ENCODE measurements at regions not wholly inside any gene's neighbourhood (a gene's known extent, or its start where the extent isn't known, plus 50 kb on each side); places are given as distances from the start of the nearest gene placed in this dataset.

DNA sequence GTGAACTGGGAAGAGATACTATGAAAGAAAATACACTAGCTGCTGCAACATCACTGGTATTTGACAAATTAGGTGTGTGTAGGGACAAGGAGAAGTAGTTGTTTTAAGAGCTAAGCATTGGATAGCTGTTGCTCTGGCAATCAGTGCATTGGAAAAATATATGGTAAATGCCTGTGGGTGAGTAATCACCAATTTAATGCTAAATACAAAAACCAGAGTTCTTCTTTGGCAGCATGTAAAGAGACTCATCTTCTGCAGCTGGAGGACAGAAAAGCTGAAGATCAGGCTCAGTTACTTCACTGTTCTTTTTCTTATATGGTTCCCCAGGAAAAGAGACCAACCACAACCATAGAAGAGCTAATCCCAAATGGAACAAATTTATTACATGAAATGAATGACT lies 201.8 kb upstream of the MPDZ start:
- H3K36me3 Mint-ChIP-seq: peaks cover 0 to 7% (median 0%) of the 10 kb centered on the region in 3 donors
- POLR2A ChIA-PET: no interaction called here
- ATAC-seq (no peak), DNase-seq (no peak)
- no peak overlapping the region for H3K27ac Mint-ChIP-seq
- H3K4me1 Mint-ChIP-seq: no peaks in the 10 kb centered on the region
- H3K4me3 Mint-ChIP-seq: no peak overlapping the region
- H3K9me3 Mint-ChIP-seq: peaks cover 1 to 26% (median 9%) of the 10 kb centered on the region in 9 donors
- no peaks in the 10 kb centered on the region for H3K27me3 Mint-ChIP-seq

DNA sequence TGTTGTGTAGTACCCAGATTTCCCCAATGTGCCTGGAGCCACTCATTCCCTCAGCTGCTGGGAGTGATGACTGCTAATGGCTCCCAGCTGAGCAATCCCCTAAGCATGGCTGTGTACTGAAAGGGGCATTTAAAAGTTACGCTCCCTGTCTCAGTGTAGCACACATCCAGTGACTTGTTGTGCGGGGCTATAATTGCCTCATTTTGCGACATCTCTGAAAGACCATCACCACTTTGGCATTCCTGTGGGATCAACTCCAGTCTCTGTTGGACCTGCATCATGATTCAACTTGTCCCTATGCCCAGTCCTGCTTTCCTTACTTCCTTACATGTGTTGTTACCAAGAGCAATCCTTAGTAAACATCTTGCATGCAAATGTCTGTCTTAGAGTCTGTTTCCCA lies 201.2 kb upstream of the MPDZ start:
- ATAC-seq (no peak), DNase-seq (no peak)
- POLR2A ChIA-PET: no interaction called here
- Mint-ChIP-seq H3K27me3 (no peaks in the 10 kb centered on the region), H3K4me1 (no peaks in the 10 kb centered on the region), H3K4me3 (no peak overlapping the region), H3K27ac (no peak overlapping the region), H3K9me3 (peaks cover 5 to 30% (median 11%) of the 10 kb centered on the region in 9 donors), H3K36me3 (peaks cover 0 to 6% (median 0%) of the 10 kb centered on the region in 3 donors)

DNA sequence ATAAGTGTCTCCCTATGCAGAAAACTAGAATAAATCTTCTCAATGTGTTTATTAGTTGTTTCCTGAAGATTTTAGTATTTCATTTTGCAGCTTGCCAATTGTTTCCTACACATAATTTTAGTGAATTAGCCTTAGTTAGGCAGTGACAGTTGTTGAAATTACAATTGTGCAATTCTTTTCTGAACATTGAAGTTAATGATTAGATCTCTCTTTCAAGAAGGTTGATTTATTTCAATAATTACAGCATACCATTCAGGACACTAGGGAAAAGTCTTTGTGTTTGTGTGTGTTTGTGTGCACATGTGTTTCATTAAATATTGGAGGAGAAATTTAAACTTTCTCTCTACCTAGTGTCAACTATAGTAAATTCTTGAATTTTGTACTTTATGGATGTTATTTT lies 199.6 kb upstream of the MPDZ start:
- Mint-ChIP-seq H3K4me3 (no peak overlapping the region), H3K27me3 (no peaks in the 10 kb centered on the region), H3K9me3 (peaks cover 9 to 36% (median 18%) of the 10 kb centered on the region in 9 donors), H3K27ac (no peak overlapping the region), H3K36me3 (peaks cover 0 to 3% (median 0%) of the 10 kb centered on the region in 3 donors), H3K4me1 (no peaks in the 10 kb centered on the region)
- ATAC-seq (no peak), DNase-seq (no peak)
- POLR2A ChIA-PET: no interaction called here

DNA sequence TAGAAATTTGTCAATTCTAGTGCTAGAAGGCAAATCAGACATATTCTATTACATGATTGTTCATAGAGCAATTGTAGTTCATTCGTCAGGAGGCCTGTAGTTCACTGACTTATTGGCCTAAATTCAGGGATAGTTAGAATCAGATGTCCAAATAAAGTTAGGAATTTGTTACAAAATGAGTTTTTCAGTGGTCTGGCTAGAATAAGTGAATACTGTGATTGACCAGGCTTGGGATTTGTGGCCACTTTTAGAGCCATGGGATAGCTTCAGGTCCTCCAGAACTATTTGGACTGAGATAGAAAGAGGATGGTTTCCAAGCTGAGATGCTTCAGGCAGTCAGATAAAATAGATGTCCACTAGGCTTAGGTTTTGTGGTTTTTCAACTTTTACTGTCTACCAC lies 199.1 kb upstream of the MPDZ start:
- Mint-ChIP-seq H3K27ac (no peak overlapping the region), H3K4me3 (no peak overlapping the region), H3K9me3 (peaks cover 9 to 36% (median 19%) of the 10 kb centered on the region in 9 donors), H3K4me1 (no peaks in the 10 kb centered on the region), H3K36me3 (peaks cover 0 to 3% (median 0%) of the 10 kb centered on the region in 3 donors), H3K27me3 (no peaks in the 10 kb centered on the region)
- POLR2A ChIA-PET: no interaction called here
- ATAC-seq (no peak), DNase-seq (no peak)

DNA sequence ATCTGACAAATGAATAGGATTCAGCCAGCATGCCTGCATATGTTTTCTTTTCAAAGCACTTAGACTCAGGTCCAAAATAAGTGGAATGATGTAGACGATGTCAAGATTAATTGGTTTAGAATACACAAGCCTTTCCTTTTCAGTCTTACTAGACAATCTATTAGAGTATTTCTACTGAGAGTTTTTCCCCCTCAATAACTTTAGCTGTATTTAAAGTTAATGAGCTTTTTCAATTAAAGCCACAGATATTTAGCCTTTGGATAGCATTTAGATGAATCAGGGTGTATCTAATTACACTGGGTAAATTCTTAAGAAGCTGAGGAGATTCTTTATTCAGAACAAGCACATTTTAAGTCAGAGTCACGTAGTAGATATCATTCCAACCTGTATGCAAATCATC lies 198.7 kb upstream of the MPDZ start:
- DNase-seq (no peak), ATAC-seq (no peak)
- Mint-ChIP-seq H3K27me3 (no peaks in the 10 kb centered on the region), H3K4me1 (no peaks in the 10 kb centered on the region), H3K9me3 (peaks cover 9 to 36% (median 19%) of the 10 kb centered on the region in 9 donors), H3K4me3 (no peak overlapping the region), H3K27ac (no peak overlapping the region), H3K36me3 (peaks cover 0 to 3% (median 0%) of the 10 kb centered on the region in 3 donors)
- POLR2A ChIA-PET: no interaction called here

DNA sequence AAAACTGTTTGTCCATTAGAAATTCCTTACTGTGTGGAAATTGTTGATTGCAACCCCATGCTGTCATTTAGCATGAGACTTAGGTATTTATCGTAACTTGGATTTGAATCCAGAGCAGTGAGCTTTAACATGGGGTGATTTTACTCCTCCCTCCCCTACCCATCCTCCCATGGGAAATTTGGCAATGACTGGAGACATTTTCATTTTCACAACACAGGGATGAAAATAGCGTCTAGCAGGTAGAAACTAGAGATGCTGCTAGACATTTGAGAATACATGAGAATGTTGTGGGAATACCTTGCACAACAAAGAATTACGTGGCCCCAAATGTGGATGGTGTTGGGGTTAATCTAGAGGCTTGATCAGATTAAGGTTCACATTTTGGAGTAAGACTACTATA lies 191.3 kb upstream of the MPDZ start:
- Mint-ChIP-seq H3K4me1 (no peaks in the 10 kb centered on the region), H3K27ac (no peak overlapping the region), H3K9me3 (peaks cover 4 to 27% (median 12%) of the 10 kb centered on the region in 9 donors), H3K4me3 (no peak overlapping the region), H3K36me3 (no peaks in the 10 kb centered on the region), H3K27me3 (no peaks in the 10 kb centered on the region)
- ATAC-seq (no peak), DNase-seq (no peak)
- POLR2A ChIA-PET: no interaction called here

DNA sequence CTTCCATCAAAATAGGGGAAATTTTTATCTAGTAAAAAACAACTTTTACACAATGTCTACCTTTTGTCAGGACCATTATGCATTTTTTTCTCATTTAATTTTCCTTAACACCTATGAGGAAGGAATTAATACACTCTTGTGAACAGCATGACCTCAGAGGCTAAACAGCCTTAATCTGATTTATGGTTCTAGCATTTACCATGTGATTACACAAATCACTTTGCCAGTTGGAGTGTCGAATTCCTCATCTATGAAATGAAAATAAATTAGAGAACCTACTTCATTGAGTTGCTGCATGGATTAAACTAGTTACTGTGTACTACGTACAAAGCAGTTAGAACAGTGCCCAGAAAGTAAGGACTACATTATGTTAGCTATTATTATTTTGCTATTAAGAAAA lies 187.7 kb upstream of the MPDZ start:
- POLR2A ChIA-PET: no interaction called here
- peaks cover 0 to 30% (median 8%) of the 10 kb centered on the region in 9 donors for H3K9me3 Mint-ChIP-seq
- H3K4me3 Mint-ChIP-seq: no peak overlapping the region
- no peaks in the 10 kb centered on the region for H3K4me1 Mint-ChIP-seq
- DNase-seq (no peak), ATAC-seq (no peak)
- no peak overlapping the region for H3K27ac Mint-ChIP-seq
- no peaks in the 10 kb centered on the region for H3K27me3 Mint-ChIP-seq
- H3K36me3 Mint-ChIP-seq: no peaks in the 10 kb centered on the region

DNA sequence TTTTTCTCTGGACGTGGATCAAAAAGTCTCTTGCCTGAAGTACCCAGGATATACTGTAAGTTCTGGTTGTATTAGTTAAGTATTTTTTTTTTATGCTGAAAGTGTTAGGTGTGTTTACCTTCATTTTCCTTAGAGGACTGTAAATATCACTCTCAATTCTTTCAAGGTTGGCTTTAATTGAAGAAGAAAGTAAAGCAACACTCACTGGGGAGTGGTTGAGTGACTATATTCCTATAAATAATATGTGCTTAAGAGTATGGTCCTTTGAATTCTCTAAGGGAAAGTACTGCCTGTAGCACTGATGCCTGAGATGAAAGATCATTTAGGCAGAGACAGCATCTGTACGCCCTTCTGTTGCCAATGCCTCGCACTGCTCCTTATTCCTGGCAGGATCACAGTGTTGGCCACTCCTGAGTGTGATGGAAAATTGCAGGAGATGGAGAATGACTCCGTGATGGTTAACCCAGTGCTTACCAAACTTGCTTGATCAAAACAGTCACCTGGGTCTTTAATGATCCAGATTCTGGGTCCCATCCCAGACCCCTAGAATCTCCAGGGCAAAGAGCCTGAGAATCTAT lies 182.0 kb upstream of the MPDZ start:
- no peaks in the 10 kb centered on the region for H3K36me3 Mint-ChIP-seq
- H3K9me3 Mint-ChIP-seq: peaks cover 0 to 36% (median 7%) of the 10 kb centered on the region in 9 donors
- H3K4me1 Mint-ChIP-seq: no peaks in the 10 kb centered on the region

DNA sequence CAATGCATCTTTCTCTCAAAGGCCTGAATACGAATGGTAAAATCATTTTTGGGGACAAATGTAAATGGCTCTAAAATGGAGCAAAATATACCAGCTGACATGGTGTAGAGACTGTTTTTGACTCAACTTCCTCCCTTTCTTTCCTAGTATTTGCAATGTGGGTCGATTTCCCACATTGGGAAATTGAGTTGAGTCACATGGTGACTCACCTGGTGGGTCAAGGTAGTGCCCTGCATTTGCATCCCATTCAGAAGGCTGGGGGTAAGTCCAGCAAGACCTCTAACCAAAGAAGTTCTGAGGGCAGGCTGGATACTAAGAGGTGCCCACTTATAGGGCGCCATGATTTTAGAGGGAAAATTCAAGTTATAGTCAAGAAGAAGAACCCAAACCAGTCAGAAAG lies 179.6 kb upstream of the MPDZ start:
- Mint-ChIP-seq H3K27ac (no peak overlapping the region), H3K9me3 (peaks cover 0 to 24% (median 6%) of the 10 kb centered on the region in 9 donors), H3K36me3 (no peaks in the 10 kb centered on the region), H3K27me3 (no peaks in the 10 kb centered on the region), H3K4me3 (no peak overlapping the region), H3K4me1 (no peaks in the 10 kb centered on the region)
- ATAC-seq: no peak
- DNase-seq: no peak
- POLR2A ChIA-PET: no interaction called here

More for the DNA sequence above, 182.0 kb upstream of the MPDZ start:
- POLR2A ChIA-PET: no interaction called here
- DNase-seq: no peak
- ATAC-seq: no peak
- no peaks in the 10 kb centered on the region for H3K27me3 Mint-ChIP-seq
- no peak overlapping the region for H3K27ac Mint-ChIP-seq
- H3K4me3 Mint-ChIP-seq: no peak overlapping the region

DNA sequence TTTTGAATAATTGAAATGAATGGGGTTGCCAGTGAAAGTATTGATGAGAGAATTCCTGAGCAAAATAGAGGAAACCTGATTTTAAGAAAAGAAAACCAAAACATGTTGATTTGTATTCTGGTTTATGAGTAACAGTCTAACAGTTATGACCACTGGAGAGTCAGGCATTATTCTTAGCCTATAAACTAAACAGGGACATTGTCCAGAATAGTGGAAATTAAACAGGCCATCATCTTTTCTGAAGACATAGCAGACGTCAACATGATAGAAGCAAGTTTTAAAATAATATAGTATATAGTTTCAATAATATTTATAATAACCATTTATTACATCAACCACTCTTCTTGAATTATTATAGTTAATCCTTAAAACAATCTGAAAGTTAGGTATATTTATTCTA lies 178.3 kb upstream of the MPDZ start:
- no peak for DNase-seq
- Mint-ChIP-seq H3K27me3 (no peaks in the 10 kb centered on the region), H3K4me3 (no peak overlapping the region), H3K27ac (no peak overlapping the region), H3K36me3 (no peaks in the 10 kb centered on the region), H3K4me1 (no peaks in the 10 kb centered on the region), H3K9me3 (peaks cover 0 to 23% (median 3%) of the 10 kb centered on the region in 9 donors)
- ATAC-seq: no peak
- POLR2A ChIA-PET: no interaction called here

DNA sequence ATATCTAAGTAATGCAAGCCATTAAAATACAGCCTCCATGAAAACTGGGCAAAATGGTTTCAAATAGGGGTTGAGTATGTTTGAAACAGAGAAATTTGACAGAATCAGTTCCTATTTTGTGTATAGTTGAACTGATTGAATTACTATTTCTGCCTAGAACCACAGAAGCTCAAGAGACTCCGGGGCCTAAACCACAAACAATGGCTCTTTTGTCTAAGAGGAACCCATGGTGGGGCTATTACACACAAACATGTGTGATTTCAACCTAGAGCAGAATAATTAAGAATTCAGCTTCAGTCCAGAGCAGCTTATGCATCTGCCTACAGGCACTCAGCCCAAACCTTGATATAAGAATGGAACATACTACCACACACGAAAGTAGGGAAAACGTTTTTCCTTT lies 171.2 kb upstream of the MPDZ start:
- no peak for ATAC-seq
- peaks cover 0 to 4% (median 0%) of the 10 kb centered on the region in 5 donors for H3K27me3 Mint-ChIP-seq
- peaks cover 0 to 8% (median 0%) of the 10 kb centered on the region in 9 donors for H3K9me3 Mint-ChIP-seq
- H3K4me3 Mint-ChIP-seq: no peak overlapping the region
- no peak for DNase-seq
- H3K27ac Mint-ChIP-seq: no peak overlapping the region
- no peaks in the 10 kb centered on the region for H3K36me3 Mint-ChIP-seq
- POLR2A ChIA-PET: no interaction called here
- no peaks in the 10 kb centered on the region for H3K4me1 Mint-ChIP-seq

DNA sequence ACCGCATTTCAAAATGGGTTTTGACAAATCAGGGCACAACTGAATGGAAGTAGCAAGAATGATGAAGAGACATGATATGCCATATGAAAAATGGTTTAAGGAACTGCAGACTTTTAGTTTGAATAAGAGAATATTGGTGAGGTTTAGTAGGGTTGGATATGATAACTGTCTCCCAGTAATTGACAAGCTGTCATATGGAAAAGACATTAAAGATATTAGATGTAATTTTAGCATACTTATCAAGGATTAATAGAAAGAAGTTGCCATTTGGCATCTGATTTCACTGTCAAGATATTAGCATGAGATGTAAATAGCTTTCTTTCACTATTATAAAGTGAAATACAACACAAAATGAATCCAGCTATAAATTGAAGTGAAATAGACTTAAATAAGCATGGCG lies 169.0 kb upstream of the MPDZ start:
- no peaks in the 10 kb centered on the region for H3K36me3 Mint-ChIP-seq
- H3K9me3 Mint-ChIP-seq: peaks cover 0 to 24% (median 0%) of the 10 kb centered on the region in 9 donors
- no peak overlapping the region for H3K27ac Mint-ChIP-seq
- H3K4me1 Mint-ChIP-seq: no peaks in the 10 kb centered on the region
- peaks cover 0 to 4% (median 0%) of the 10 kb centered on the region in 5 donors for H3K27me3 Mint-ChIP-seq
- no peak overlapping the region for H3K4me3 Mint-ChIP-seq
- DNase-seq: no peak
- POLR2A ChIA-PET: no interaction called here
- ATAC-seq: no peak

DNA sequence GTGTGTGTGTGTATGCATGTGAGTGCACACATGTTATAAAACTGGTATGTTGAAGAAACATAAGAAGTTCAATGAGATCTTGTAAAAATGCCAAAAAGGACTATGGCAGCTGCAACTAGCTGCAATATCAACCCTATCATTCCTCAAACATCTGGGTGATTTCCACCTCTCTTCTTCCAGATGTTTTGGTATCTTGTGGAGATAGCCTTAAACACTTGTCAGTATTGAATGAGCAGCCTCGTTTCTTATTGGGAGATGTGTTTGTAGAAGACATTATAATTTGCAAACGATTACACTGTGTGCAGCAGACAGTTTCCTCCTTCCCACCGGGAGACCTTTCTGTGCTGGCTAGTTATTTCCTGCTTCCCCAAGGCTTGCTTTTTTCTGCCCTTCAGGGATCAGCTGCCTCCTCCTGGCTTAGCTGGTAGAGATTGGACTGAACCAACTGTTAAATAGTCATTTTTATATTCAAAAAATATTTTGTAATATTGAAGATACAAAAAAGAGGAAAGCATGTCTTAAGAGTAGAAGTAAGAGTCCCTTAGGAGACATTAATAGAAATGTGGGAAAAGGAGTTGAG lies 168.4 kb upstream of the MPDZ start:
- DNase-seq (no peak), ATAC-seq (no peak)
- H3K4me1 Mint-ChIP-seq: no peaks in the 10 kb centered on the region
- POLR2A ChIA-PET: no interaction called here
- peaks cover 0 to 4% (median 0%) of the 10 kb centered on the region in 5 donors for H3K27me3 Mint-ChIP-seq
- H3K9me3 Mint-ChIP-seq: peaks cover 0 to 24% (median 0%) of the 10 kb centered on the region in 9 donors
- H3K36me3 Mint-ChIP-seq: no peaks in the 10 kb centered on the region
- H3K27ac Mint-ChIP-seq: no peak overlapping the region
- H3K4me3 Mint-ChIP-seq: no peak overlapping the region

Data from naive thymus-derived CD8-positive, alpha-beta T cell (primary cell).